ENCODE measurements at regions not wholly inside any gene's neighbourhood (a gene's known extent, or its start where the extent isn't known, plus 50 kb on each side); places are given as distances from the start of the nearest gene placed in this dataset.

DNA sequence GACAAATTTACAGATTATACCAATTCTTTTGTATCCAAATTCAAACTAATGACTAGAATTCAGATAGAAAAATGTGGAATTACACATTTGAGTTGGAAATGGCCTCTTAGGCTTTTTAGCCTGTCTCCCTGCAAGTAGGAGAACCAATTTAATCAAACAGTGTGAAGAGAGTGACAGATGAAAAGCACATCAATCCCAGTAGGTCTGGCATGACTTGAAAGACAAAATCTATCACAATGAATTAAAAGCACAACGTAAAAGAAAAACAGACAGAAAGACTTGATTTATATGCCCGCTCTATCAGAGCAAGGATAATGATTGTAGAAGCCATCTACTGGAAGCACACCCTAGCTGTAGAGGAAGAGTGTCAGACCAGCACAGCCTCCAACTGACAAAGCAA is 1084.4 kb upstream of the SPRY2 start:
- TF ChIP-seq, protein P1, sequence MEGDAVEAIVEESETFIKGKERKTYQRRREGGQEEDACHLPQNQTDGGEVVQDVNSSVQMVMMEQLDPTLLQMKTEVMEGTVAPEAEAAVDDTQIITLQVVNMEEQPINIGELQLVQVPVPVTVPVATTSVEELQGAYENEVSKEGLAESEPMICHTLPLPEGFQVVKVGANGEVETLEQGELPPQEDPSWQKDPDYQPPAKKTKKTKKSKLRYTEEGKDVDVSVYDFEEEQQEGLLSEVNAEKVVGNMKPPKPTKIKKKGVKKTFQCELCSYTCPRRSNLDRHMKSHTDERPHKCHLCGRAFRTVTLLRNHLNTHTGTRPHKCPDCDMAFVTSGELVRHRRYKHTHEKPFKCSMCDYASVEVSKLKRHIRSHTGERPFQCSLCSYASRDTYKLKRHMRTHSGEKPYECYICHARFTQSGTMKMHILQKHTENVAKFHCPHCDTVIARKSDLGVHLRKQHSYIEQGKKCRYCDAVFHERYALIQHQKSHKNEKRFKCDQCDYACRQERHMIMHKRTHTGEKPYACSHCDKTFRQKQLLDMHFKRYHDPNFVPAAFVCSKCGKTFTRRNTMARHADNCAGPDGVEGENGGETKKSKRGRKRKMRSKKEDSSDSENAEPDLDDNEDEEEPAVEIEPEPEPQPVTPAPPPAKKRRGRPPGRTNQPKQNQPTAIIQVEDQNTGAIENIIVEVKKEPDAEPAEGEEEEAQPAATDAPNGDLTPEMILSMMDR (IDR thresholded peaks at IDR 0.05): no peak
- no peak for TF ChIP-seq EZH2 (IDR thresholded peaks at IDR 0.05; ENCODE audit: borderline replicate concordance, insufficient read depth, low read depth, low read length, poor library complexity, severe bottlenecking)
